Uterus (tissue), 2 donors: ENCODE measurements at regions not wholly inside any gene's neighbourhood (a gene's known extent, or its start where the extent isn't known, plus 50 kb on each side); places are given as distances from the start of the nearest gene placed in this dataset.

ENCODE experiments used
- CTCF ChIP-seq, 4 experiments: fragments of 200-600 bp in 2 of 4; fragments of 450-650 bp in 2 of 4; sonication (generic) in 2 of 4; IDR thresholded peaks; one replicate each; pipeline ENCODE4 v1.5.1; 2016 to 2019; ENCODE audit warnings: antibody characterized with exemption in 4 of 4, mild to moderate bottlenecking in 2 of 4, moderate library complexity in 1 of 4
- POLR2A ChIP-seq, 2 donors: fragments of 450-650 bp; IDR thresholded peaks; one replicate each; pipeline ENCODE4 v1.6.1; 2016; ENCODE audit warnings: antibody characterized with exemption in 2 of 2, mild to moderate bottlenecking in 1 of 2, moderate library complexity in 1 of 2

GRCh38 chr5:167896814-167897213 is 394.6 kb upstream of the WWC1 start:
- TF ChIP-seq CTCF (IDR thresholded peaks at IDR 0.05), result no peak
- no peak for TF ChIP-seq POLR2A (IDR thresholded peaks at IDR 0.05)
